SJSA1 (cell line): ENCODE measurements at regions not wholly inside any gene's neighbourhood (a gene's known extent, or its start where the extent isn't known, plus 50 kb on each side); places are given as distances from the start of the nearest gene placed in this dataset.

Experiments used
- DNase-seq, 2 experiments: peaks; one replicate each; pipeline ENCODE4 v3.0.0-alpha.2; 2015 to 2020; ENCODE audit warnings: low spot score in 2 of 2, low read depth in 1 of 2
- H3K27ac ChIP-seq: fragments of 250-450 bp; sonication (Bioruptor Pico); 2 replicates; pipeline ENCODE4 v1.5.1; 2020; ENCODE audit warnings: mild to moderate bottlenecking, moderate library complexity
- H3K27me3 ChIP-seq: fragments of 250-450 bp; sonication (Bioruptor Pico); replicated peaks from 2 replicates; pipeline ENCODE4 v1.5.1; 2020; ENCODE audit warnings: mild to moderate bottlenecking, moderate library complexity
- H3K36me3 ChIP-seq: fragments of 250-450 bp; sonication (Bioruptor Pico); 2 replicates; pipeline ENCODE4 v1.5.1; 2020; ENCODE audit warnings: mild to moderate bottlenecking
- H3K4me1 ChIP-seq: fragments of 250-450 bp; sonication (Bioruptor Pico); replicated peaks from 2 replicates; pipeline ENCODE4 v1.6.1; 2021; ENCODE audit warnings: mild to moderate bottlenecking
- H3K4me3 ChIP-seq: fragments of 250-450 bp; sonication (Bioruptor Pico); 2 replicates; pipeline ENCODE4 v1.5.1; 2020; ENCODE audit warnings: mild to moderate bottlenecking
- H3K9me3 ChIP-seq: fragments of 250-450 bp; sonication (Bioruptor Pico); replicated peaks from 2 replicates; pipeline ENCODE4 v1.5.1; 2020; ENCODE audit warnings: mild to moderate bottlenecking

GRCh38 chr2:157990173-157990572 lies 111.5 kb upstream of the UPP2 start:
- H3K4me1 ChIP-seq = no peaks in the 10 kb centered on the region
- H3K36me3 ChIP-seq = no peaks in the 10 kb centered on the region
- H3K9me3 ChIP-seq = no peaks in the 10 kb centered on the region; the same call in 1 of the 2 replicates
- H3K27ac ChIP-seq = no peak overlapping the region
- no peaks in the 10 kb centered on the region; the same call in 1 of the 2 replicates for H3K27me3 ChIP-seq
- H3K4me3 ChIP-seq = no peak overlapping the region
- no peak for DNase-seq

DNA sequence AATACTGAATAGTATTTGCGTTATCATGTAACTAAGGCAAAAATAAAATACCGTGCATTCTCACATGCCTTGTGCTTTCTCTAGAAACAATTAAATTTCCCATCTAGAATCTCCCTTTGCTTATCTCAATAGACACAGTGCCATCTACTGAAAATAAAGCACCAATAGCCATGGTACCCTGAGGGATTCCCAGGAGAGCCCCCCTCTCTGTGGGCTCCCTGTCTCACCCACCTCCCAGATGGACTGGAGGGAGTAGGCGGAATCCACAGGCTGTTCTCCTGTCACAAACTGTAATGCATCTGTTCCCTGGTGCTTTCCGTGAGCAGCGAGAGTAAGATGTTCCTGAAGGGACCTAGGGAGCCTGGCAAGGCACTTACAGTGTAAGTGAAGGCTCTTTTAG lies 112.4 kb upstream of the UPP2 start:
- no peak for DNase-seq
- Histone ChIP-seq H3K9me3 (no peaks in the 10 kb centered on the region; the same call in 1 of the 2 replicates), H3K4me1 (no peaks in the 10 kb centered on the region), H3K4me3 (no peak overlapping the region), H3K27me3 (no peaks in the 10 kb centered on the region; the same call in 1 of the 2 replicates), H3K27ac (no peak overlapping the region), H3K36me3 (no peaks in the 10 kb centered on the region)

- H3K27ac ChIP-seq = no peak overlapping the region
These were observed 110.6 kb upstream of the ACVR1 start for GRCh38 chr2:157986761-157987160.

GRCh38 chr2:157984866-157985265 lies 108.7 kb upstream of the ACVR1 start:
- no peaks in the 10 kb centered on the region for H3K4me1 ChIP-seq
- no peak overlapping the region for H3K27ac ChIP-seq
- DNase-seq = no peak
- no peaks in the 10 kb centered on the region for H3K27me3 ChIP-seq
- H3K36me3 ChIP-seq = no peaks in the 10 kb centered on the region
- no peaks in the 10 kb centered on the region; the same call in 1 of the 2 replicates for H3K9me3 ChIP-seq
- no peak overlapping the region for H3K4me3 ChIP-seq

More at GRCh38 chr2:157986761-157987160, 110.6 kb upstream of the ACVR1 start:
- Histone ChIP-seq H3K27me3 (no peaks in the 10 kb centered on the region; the same call in 1 of the 2 replicates), H3K4me3 (no peak overlapping the region), H3K36me3 (no peaks in the 10 kb centered on the region), H3K4me1 (no peaks in the 10 kb centered on the region), H3K9me3 (no peaks in the 10 kb centered on the region; the same call in 1 of the 2 replicates)
- DNase-seq = no peak

GRCh38 chr2:157980020-157980419 lies 103.9 kb upstream of the ACVR1 start:
- Histone ChIP-seq H3K36me3 (no peaks in the 10 kb centered on the region), H3K27ac (no peak overlapping the region), H3K27me3 (no peaks in the 10 kb centered on the region), H3K4me3 (no peak overlapping the region), H3K9me3 (no peaks in the 10 kb centered on the region), H3K4me1 (no peaks in the 10 kb centered on the region)
- no peak for DNase-seq

GRCh38 chr2:157971702-157972101 lies 95.6 kb upstream of the ACVR1 start:
- no peak for DNase-seq
- Histone ChIP-seq H3K4me1 (no peaks in the 10 kb centered on the region), H3K36me3 (no peaks in the 10 kb centered on the region), H3K9me3 (no peaks in the 10 kb centered on the region), H3K27ac (no peak overlapping the region), H3K27me3 (no peaks in the 10 kb centered on the region), H3K4me3 (no peak overlapping the region)

DNA sequence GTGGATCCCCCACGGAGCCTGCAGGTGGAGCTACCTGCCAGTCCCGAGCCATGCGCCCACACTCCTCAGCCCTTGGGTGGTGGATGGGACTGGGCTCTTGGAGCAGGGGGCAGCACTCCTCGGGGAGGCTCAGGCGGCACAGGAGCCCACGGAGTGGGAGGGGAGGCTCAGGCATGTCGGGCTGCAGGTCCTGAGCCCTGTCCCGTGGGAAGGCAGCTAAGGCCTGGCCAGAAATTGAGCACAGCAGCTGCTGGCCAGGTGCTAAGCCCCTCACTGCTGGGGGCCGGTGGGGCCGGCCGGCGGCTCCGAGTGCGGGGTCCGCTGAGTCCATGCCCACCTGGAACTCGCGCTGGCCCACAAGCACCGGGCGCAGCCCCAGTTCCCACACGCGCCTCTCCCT lies 91.7 kb upstream of the ACVR1 start:
- H3K27ac ChIP-seq = no peak overlapping the region
- no peak overlapping the region for H3K4me3 ChIP-seq
- no peaks in the 10 kb centered on the region for H3K27me3 ChIP-seq
- no peaks in the 10 kb centered on the region for H3K9me3 ChIP-seq
- H3K4me1 ChIP-seq = no peaks in the 10 kb centered on the region
- H3K36me3 ChIP-seq = no peaks in the 10 kb centered on the region
- no peak for DNase-seq

DNA sequence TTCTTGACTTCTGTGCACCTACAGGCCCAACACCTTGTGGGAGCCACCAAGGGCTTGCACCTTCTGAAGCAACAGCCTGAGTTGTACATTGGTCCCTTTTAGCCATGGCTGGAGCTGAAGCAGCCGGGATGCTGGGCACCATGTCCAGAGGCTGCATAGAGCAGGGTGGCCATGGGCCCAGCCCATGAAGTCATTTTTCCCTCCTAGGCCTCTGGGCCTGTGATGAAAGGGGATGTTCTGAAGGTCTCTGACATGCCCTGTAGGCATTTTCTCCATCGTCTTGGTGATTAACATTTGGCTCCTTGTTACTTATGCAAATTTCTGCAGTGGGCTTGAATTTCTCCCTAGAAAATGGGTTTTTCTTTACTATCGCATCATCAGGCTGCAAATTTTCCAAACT lies 83.1 kb upstream of the ACVR1 start:
- Histone ChIP-seq H3K9me3 (peaks cover 3% of the 10 kb centered on the region; the same call in 1 of the 2 replicates), H3K4me3 (no peak overlapping the region), H3K27me3 (no peaks in the 10 kb centered on the region), H3K27ac (no peak overlapping the region), H3K36me3 (no peaks in the 10 kb centered on the region), H3K4me1 (no peaks in the 10 kb centered on the region)
- no peak for DNase-seq

DNA sequence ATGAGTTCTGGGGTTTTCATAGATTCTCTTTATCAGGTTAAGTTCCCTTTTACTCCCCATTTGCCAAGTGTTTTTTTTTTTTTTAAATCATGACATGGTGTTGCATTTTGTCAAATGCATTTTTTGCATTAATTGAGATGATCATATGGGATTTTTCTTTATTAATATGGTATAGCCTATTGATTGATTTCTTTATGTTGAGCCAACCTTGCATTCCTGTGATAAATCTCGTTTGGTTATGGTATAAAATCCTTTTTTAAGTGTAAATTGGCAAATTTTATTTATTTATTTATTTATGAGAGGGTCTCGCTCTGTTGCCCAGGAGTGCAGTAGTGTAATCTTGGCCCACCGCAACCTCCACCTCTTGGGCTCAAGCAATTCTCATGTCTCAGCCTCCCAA lies 81.5 kb upstream of the ACVR1 start:
- DNase-seq = no peak
- Histone ChIP-seq H3K4me3 (no peak overlapping the region), H3K4me1 (no peaks in the 10 kb centered on the region), H3K9me3 (peaks cover 3% of the 10 kb centered on the region; the same call in 1 of the 2 replicates), H3K27me3 (no peaks in the 10 kb centered on the region), H3K36me3 (no peaks in the 10 kb centered on the region), H3K27ac (no peak overlapping the region)

DNA sequence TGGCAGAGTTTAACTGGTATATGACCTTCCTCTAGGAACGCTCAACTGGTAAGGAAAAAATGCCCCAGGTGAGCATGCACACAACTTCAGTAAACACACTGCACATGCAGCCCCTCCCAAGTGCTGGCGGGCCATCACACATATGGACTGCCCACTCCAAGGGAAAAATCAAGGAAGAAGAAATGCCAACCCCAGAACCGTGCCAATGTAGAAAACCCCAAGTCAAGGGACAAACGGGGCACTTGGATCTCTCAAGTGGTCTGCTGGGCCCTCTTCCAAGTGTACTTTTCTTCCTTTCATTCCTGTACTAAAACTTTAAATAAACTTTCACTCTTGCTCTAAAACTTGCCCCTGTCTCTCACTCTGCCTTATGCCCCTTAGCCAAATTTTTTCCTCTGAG lies 76.4 kb upstream of the ACVR1 start:
- Histone ChIP-seq H3K27ac (no peak overlapping the region), H3K4me3 (no peak overlapping the region), H3K36me3 (no peaks in the 10 kb centered on the region), H3K27me3 (no peaks in the 10 kb centered on the region), H3K4me1 (no peaks in the 10 kb centered on the region), H3K9me3 (0 out of 2 replicates have a peak, but pooled peaks cover 3% of the 10 kb centered on the region)
- no peak for DNase-seq

- Histone ChIP-seq H3K27ac (no peak overlapping the region), H3K36me3 (no peaks in the 10 kb centered on the region), H3K4me3 (no peak overlapping the region), H3K27me3 (no peaks in the 10 kb centered on the region), H3K9me3 (no peaks in the 10 kb centered on the region), H3K4me1 (no peaks in the 10 kb centered on the region)
- DNase-seq = no peak
These were observed 72.7 kb upstream of the ACVR1 start for GRCh38 chr2:157948856-157949255.

GRCh38 chr2:157946919-157947557 lies 70.9 kb upstream of the ACVR1 start:
- Histone ChIP-seq H3K4me3 (no peak overlapping the region), H3K36me3 (no peaks in the 10 kb centered on the region), H3K4me1 (no peaks in the 10 kb centered on the region), H3K27me3 (no peaks in the 10 kb centered on the region), H3K27ac (no peak overlapping the region), H3K9me3 (no peaks in the 10 kb centered on the region)
- no peak for DNase-seq

DNA sequence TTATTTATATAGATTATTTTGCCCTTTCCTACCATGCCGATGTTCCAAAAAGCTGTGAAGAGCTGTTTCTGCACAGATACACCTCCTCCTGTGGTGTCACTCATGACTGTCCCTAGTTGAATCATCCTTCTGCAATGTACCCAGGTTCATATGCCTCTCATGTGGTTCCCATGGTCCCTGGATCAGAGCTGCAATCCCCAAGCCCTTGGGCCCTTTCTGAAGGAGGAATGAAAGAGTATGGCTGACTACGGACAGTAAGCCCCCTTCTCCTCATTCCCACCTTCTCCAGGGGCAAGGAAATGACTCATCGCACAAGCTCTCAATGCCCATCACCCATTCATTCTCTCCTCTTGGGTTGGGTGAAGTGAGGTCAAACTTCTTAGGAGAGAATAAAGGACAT lies 63.9 kb upstream of the ACVR1 start:
- no peaks in the 10 kb centered on the region for H3K27me3 ChIP-seq
- H3K4me3 ChIP-seq = no peak overlapping the region
- H3K36me3 ChIP-seq = no peaks in the 10 kb centered on the region
- H3K27ac ChIP-seq = no peak overlapping the region
- H3K9me3 ChIP-seq = no peaks in the 10 kb centered on the region
- no peaks in the 10 kb centered on the region for H3K4me1 ChIP-seq
- DNase-seq = no peak

DNA sequence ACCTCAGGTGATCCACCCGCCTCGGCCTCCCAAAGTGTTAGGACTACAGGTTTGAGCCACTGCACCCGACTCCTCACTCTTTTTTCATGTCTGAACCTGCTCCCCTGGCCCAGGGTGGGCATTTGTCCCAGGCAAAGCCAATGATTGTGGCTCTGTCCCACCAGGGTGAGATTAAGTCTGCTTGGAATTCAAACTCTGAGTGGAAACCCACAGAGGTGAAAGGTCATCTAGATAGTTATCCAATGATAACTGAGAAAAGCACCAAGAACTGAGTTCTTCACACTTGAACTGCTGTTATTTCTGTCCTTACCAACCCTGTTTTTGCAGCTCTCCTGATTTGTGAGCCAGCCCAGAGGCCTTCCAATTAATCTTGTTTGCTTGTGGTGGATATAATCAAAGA lies 62.4 kb upstream of the ACVR1 start:
- no peak overlapping the region for H3K4me3 ChIP-seq
- DNase-seq = no peak
- H3K36me3 ChIP-seq = no peaks in the 10 kb centered on the region

GRCh38 chr2:157936406-157936805 lies 60.3 kb upstream of the ACVR1 start:
- H3K4me3 ChIP-seq = no peak overlapping the region
- DNase-seq = no peak
- no peaks in the 10 kb centered on the region for H3K9me3 ChIP-seq

More for the DNA sequence above, 62.4 kb upstream of the ACVR1 start:
- no peaks in the 10 kb centered on the region for H3K27me3 ChIP-seq
- H3K4me1 ChIP-seq = no peaks in the 10 kb centered on the region
- H3K27ac ChIP-seq = no peak overlapping the region
- H3K9me3 ChIP-seq = no peaks in the 10 kb centered on the region

More at GRCh38 chr2:157936406-157936805, 60.3 kb upstream of the ACVR1 start:
- Histone ChIP-seq H3K27me3 (no peaks in the 10 kb centered on the region), H3K36me3 (no peaks in the 10 kb centered on the region), H3K4me1 (peaks cover 15% of the 10 kb centered on the region), H3K27ac (no peak overlapping the region)
